ENCODE measurements at regions not wholly inside any gene's neighbourhood (a gene's known extent, or its start where the extent isn't known, plus 50 kb on each side); places are given as distances from the start of the nearest gene placed in this dataset.

GRCh38 chr1:184914149-184914548, 60.2 kb downstream of the NIBAN1 start:
- Histone ChIP-seq H3K36me3 (ENCODE audit: control insufficient read depth, insufficient read depth, low read length) (no peaks in the 10 kb centered on the region), H3K9me3 (ENCODE audit: control insufficient read depth, insufficient read depth, low read depth, low read length) (no peaks in the 10 kb centered on the region), H3K27me3 (ENCODE audit: control insufficient read depth, insufficient read depth, low read length) (no peaks in the 10 kb centered on the region), H3K4me1 (ENCODE audit: control insufficient read depth, insufficient read depth, low read length) (no peaks in the 10 kb centered on the region), H3K27ac (ENCODE audit: low read length) (no peak overlapping the region), H3K4me3 (ENCODE audit: low read depth in 2 of 2, low read length in 2 of 2) (no peak overlapping the region)
- intact Hi-C loops (cut with micrococcal nuclease; ENCODE audit: unreplicated experiment) (no loop called here), in situ Hi-C loops (cut with HindIII; ENCODE audit: low pct_unique_long_range_greater_than_20kb, low sequenced_read_pairs) (no loop called here)
- DNase-seq (ENCODE audit: low read depth, low spot score) (no peak), ATAC-seq (no peak)
- CTCF ChIA-PET = no interaction called here
- TF ChIP-seq REST (IDR thresholded peaks at IDR 0.05; ENCODE audit: insufficient read depth in 1 of 2, low read depth in 2 of 2, low read length in 1 of 2) (no peak), SIN3A (IDR thresholded peaks at IDR 0.05; ENCODE audit: borderline replicate concordance, insufficient read depth, low read depth, low read length) (no peak), CTCF (IDR thresholded peaks at IDR 0.05) (no peak), POLR2AphosphoS5 (IDR thresholded peaks at IDR 0.05; ENCODE audit: low read depth, low read length) (no peak), TCF7L2 (IDR thresholded peaks at IDR 0.05; ENCODE audit: low read depth, low read length) (no peak)
- no TSS peak for BruUV-seq (replicated peaks)
- POLR2A ChIA-PET = interaction anchor here (0.6 kb wide), 1 partner anchor 8 kb away, joined by 3 read pairs; no protein-coding TSS in a partner anchor

GRCh38 chr1:184912392-184912791, 61.9 kb downstream of the NIBAN1 start:
- BruUV-seq (replicated peaks) = no TSS peak
- in situ Hi-C loops (cut with HindIII; ENCODE audit: low pct_unique_long_range_greater_than_20kb, low sequenced_read_pairs) = no loop called here
- CTCF ChIA-PET = no interaction called here

More at GRCh38 chr1:184912392-184912791, 61.9 kb downstream of the NIBAN1 start:
- POLR2A ChIA-PET = no interaction called here
- no peaks in the 10 kb centered on the region for H3K27me3 ChIP-seq (ENCODE audit: control insufficient read depth, insufficient read depth, low read length)
- no peak overlapping the region for H3K4me3 ChIP-seq (ENCODE audit: low read depth in 2 of 2, low read length in 2 of 2)
- H3K9me3 ChIP-seq (ENCODE audit: control insufficient read depth, insufficient read depth, low read depth, low read length) = no peaks in the 10 kb centered on the region
- intact Hi-C loops (cut with micrococcal nuclease; ENCODE audit: unreplicated experiment) = no loop called here
- H3K4me1 ChIP-seq (ENCODE audit: control insufficient read depth, insufficient read depth, low read length) = no peaks in the 10 kb centered on the region
- no peak for ATAC-seq
- DNase-seq (ENCODE audit: low read depth, low spot score) = no peak
- TF ChIP-seq SIN3A (IDR thresholded peaks at IDR 0.05; ENCODE audit: borderline replicate concordance, insufficient read depth, low read depth, low read length) (no peak), REST (IDR thresholded peaks at IDR 0.05; ENCODE audit: insufficient read depth in 1 of 2, low read depth in 2 of 2, low read length in 1 of 2) (no peak), TCF7L2 (IDR thresholded peaks at IDR 0.05; ENCODE audit: low read depth, low read length) (no peak), CTCF (IDR thresholded peaks at IDR 0.05) (no peak), POLR2AphosphoS5 (IDR thresholded peaks at IDR 0.05; ENCODE audit: low read depth, low read length) (no peak)
- no peak overlapping the region for H3K27ac ChIP-seq (ENCODE audit: low read length)
- H3K36me3 ChIP-seq (ENCODE audit: control insufficient read depth, insufficient read depth, low read length) = no peaks in the 10 kb centered on the region

Data from Panc1 (cell line).